Choroid plexus epithelial cell (primary cell): ENCODE measurements at regions not wholly inside any gene's neighbourhood (a gene's known extent, or its start where the extent isn't known, plus 50 kb on each side); places are given as distances from the start of the nearest gene placed in this dataset.

Source experiments
- DNase-seq: peaks from one replicate; pipeline ENCODE4 v3.0.0-alpha.2; 2010; ENCODE audit warnings: low read depth
- H3K4me3 ChIP-seq: 2 replicates; pipeline ENCODE4 v1.5.1; 2011; ENCODE audit warnings: low read depth, mild to moderate bottlenecking, control low read depth, low read length, moderate library complexity
- CTCF ChIP-seq: conservative IDR thresholded peaks from 2 replicates; pipeline ENCODE4 v1.5.1; 2011; ENCODE audit warnings: low read depth, mild to moderate bottlenecking, control low read depth, inconsistent platforms, low read length, moderate library complexity

GRCh38 chr20:7571521-7572055 lies 368.7 kb downstream of the HAO1 start:
- DNase-seq = no peak
- H3K4me3 ChIP-seq = no peak overlapping the region
- no peak for TF ChIP-seq CTCF

- TF ChIP-seq CTCF = no peak
- DNase-seq = no peak
- no peak overlapping the region for H3K4me3 ChIP-seq
Observed at GRCh38 chr20:7579888-7580287, 360.4 kb downstream of the HAO1 start.

- TF ChIP-seq CTCF = no peak
- H3K4me3 ChIP-seq = no peak overlapping the region
- no peak for DNase-seq
Observed at GRCh38 chr20:7585126-7585679, 355.1 kb downstream of the HAO1 start.

- TF ChIP-seq CTCF = no peak
- no peak overlapping the region for H3K4me3 ChIP-seq
- no peak for DNase-seq
Observed at GRCh38 chr20:7586481-7586880, 353.8 kb downstream of the HAO1 start.

GRCh38 chr20:7589164-7589563 lies 351.1 kb downstream of the HAO1 start:
- no peak for DNase-seq
- no peak for TF ChIP-seq CTCF
- no peak overlapping the region for H3K4me3 ChIP-seq

GRCh38 chr20:7596541-7596940 lies 343.7 kb downstream of the HAO1 start:
- no peak for TF ChIP-seq CTCF
- H3K4me3 ChIP-seq = no peak overlapping the region
- DNase-seq = no peak

GRCh38 chr20:7601431-7601830 lies 338.8 kb downstream of the HAO1 start:
- TF ChIP-seq CTCF = no peak
- no peak for DNase-seq
- H3K4me3 ChIP-seq = no peak overlapping the region
